COLO668 (cell line): ENCODE measurements at regions not wholly inside any gene's neighbourhood (a gene's known extent, or its start where the extent isn't known, plus 50 kb on each side); places are given as distances from the start of the nearest gene placed in this dataset.
"Not testable (repeated sequence)": the region's sequence is repeated elsewhere in the genome, so short reads cannot be mapped to it uniquely, and the experiment has no call there.

ENCODE experiments used
- DNase-seq: peaks from one replicate; lab custom pipeline; 2025; ENCODE audit not compliant: unreplicated experiment; lab: John Stamatoyannopoulos, UW

DNA sequence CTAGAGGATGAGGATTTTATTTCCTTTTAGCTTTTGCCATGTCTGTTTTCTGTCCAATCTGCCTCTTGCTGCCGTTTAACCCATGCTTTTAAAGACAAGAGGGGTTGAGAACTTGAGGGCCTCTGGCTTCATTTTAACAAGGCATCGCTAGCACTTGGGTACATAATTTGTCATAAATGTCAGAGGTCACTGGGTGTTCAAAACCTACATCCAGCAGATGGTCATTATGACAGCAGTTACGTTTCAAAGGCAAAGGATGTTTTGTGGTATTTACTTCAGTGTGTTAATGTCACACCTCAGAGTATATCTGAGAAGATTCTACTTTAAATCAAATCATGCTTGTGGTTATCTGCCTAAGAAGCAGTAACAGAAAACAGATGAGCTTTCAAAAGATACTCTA lies 918.3 kb downstream of the NR2F1-AS1 start:
- DNase-seq: no peak

DNA sequence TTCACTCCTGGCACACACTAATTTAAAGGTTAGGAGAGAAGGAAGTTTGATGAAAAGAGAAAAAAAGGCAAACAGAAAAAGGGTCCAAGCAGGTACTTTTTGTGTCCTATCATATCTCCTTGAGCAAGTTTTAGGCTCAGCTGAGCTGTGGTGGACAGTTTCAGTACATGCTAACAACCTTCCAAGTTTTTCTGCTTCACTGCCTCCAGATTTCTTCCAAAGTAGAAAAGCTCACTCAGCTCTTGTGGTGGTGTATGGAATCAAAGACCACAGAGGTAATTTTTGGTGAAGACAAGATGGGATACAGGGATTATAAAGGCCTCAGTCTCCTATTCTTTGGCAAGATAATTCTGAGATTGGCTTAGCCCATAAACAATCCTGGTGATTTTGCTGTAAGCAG lies 921.8 kb downstream of the NR2F1-AS1 start:
- no peak for DNase-seq

DNA sequence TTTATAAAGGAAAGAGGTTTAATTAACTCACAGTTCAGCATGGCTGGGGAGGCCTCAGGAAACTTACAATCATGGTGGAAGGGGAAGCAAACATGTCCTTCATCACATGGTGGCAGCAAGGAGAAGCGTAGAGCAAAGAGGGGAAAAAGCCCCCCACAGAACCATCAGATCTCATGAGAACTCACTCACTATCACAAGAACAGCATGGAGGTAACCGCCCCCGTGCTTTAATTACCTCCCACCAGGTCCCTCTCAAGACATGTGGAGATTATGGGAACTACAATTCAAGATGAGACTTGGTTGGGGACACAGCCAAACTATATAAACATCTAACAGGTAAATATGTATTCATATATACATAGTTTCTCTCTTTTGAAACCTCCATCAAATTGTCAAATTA lies 926.4 kb downstream of the NR2F1-AS1 start:
- not testable (repeated sequence) for DNase-seq

DNA sequence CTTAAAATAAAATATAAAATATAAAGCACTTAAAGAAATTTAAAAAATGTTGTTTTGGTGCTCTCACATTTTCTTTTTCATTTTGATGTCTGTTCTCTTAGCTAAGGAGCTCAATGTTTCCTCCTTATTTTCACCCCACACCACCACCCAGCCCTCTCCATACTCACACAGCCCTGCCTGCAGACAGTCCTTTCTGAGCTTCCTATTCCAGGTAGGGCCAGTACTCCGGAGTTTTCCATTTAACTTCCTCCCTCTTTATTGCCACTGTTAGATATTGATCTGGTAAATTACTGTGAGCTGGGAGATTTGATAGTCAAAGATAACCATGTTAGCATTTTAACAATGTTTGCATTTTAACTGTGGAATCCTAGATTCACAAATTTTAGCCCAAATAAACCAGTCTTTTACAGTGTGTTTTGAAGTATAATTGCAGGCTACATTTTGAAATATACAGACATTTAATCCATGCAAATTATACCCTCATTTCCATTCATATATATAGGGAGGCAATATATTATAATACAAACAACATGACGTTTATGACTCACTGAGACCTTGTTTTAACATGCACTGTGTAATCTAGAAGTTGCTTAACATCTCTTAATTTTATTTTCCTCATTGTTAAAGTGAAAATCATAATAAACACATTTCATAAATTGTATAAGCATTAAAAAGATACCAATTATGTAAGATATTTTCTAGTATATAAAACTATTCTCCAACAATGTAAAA lies 927.1 kb downstream of the NR2F1-AS1 start:
- no peak for DNase-seq

DNA sequence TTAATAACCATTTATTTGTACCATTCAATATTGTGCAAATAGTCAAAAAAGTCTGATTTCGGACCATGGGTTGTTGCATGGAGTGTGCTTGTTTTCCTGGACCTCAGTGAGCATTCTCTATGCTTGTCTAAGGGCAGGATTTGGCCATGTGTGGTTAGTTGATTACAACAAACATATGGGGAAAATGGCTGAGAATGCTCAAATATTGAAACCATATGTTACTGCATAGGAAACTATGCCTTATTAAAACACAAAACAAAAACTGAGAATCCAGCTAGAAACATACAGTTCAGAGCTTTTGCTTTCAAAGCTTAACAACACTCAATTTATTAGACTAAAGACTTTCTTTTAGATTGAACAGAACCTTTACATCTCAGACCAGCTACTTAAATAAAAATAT lies 928.3 kb downstream of the NR2F1-AS1 start:
- no peak for DNase-seq

DNA sequence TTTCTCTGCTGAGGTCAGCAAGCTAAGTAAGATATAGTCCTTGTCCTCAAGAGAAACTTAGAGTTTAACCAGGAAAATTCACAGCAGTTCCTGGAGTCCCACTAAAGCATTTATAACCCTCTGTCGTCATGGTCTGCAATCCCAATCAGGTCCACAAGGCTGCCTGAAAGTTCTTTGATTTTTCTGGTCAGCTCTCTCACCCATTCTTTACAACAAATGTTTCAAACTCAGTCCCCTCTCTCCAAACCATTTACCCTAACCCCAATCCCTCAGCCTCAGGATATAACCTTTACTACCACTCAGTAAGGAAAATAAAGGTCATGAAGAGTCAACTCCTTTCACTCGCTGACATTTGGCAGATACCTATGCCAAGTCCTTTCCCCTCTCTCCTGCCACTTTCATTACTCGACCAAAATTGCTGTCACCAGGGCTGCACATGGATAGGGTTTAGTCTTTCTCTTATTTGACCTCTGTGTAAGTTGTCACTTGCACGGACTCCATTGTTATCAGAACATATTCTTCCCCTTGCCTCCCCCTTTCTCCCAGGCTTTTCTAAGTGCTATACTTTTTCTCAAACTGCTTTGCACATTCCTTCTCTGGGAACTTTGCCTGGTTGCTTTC lies 936.6 kb downstream of the NR2F1-AS1 start:
- DNase-seq: no peak

DNA sequence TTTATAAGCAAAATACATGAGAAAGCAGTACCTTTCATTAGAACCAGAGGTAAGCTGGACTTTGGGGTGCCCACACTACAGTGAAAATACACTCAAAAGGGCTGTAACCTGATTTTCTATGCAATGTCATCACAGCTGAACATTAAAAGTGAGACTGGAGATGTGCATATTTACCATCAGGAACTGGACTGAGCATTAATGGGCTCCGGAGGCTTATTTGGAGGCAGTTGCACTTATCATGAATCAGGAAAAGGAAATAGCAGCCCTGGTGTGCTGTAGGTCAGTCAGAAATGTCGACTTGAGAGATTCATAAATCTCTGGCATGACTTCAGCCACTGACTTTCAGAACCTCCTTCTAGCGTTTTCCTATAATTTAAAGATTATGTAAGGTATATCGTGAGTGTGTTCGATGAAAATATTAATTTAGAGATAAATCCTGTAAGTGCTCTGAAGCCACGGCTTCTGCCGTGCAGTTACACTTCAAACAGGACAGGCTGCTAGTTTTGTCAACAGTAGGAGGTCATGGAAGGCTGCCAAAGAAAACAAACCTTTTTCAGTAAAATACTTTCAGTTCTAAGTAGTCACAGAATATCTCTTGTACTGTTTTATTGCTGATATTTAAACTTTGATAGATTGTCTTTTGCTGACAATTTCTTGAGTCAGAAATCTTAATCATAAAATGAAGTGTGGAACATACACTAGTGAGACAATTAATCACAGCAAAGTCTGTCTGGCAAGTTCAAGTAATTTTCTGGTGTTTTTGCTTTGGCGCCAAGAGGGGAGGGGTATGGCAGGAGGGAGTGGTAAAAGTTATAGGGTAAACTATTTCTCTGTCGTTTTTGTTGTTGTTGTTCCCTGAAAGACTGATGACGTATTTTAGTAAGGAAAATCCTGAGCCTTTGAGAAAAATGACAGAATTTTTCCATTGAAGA lies 939.7 kb downstream of the NR2F1-AS1 start:
- peak; percentile 20 for DNase-seq

DNA sequence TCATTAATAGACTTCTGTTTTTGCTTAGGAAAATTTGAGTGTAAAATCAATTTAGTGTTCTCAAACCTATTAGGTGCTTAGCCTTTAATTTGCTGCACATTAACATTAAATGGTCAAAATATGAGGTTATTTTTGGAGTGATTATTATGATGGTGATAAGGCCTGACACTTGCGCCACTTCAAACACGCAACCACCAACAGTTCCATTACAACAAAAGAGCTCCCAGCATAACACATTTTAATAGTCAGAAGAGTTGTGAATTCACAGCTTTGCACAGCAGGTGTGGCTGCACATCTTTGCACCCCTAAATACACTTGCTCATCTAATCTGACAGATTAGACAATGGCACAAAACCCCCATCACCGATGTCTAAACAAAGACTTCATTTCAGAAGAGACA lies 940.7 kb downstream of the NR2F1-AS1 start:
- no peak for DNase-seq

DNA sequence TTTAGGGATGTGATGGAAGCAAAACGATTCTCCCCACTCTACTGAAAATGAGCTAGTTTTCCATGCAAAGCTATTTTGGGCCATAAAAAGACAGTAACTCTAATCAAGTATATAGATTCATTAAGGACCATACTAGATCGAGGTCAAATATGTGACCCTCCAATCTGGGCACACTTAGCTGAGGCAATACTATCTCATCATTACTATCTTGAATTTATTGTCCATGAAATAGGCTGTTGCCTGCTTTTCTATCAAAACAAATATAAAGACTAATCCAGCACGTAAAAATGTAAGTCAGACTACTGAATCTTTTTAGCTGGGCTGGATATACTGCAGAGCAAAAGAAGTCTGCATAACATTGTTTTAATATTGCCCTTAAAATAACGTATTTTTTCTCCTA lies 943.1 kb downstream of the NR2F1-AS1 start:
- no peak for DNase-seq

DNA sequence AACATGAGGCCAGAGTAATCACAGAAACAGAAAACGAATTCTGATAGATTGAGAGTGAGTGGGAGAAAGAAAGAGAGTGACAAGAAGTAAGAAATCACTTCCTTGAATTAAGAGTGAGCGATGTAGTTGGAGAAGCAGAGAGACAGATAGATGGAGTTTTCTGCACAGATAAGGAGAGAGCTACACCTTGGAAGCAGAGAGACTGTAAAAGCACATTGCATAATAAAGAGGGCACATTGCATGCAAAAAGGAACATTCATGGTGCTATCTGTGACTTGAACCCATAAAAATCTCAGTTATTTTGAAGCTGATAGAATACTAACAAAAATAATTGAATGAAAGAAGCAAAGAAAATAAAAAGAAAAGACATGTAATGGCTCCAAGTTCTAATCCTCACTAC lies 943.8 kb downstream of the NR2F1-AS1 start:
- DNase-seq: no peak

DNA sequence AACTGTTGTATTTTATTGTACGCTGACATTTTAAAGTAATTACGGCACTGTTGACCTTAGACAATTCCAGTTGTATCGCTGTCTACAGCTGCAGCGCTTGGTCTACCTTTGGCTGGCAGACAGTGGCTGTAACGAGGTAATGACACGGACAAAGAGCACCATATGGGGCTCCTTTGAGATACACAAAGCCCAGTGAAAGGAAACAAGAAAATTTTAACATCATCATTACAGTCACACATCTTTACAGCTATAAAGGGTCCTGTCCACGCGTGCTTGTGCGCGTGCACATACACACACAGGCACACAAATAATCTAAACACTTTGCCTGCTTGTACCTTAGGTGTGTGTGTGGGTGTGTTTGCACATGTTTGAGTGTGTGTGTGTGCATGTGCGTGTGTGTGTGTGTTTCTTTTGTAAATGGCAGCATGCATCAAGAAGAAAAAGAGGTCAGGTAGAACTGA lies 946.0 kb downstream of the NR2F1-AS1 start:
- DNase-seq: peak; percentile 31

DNA sequence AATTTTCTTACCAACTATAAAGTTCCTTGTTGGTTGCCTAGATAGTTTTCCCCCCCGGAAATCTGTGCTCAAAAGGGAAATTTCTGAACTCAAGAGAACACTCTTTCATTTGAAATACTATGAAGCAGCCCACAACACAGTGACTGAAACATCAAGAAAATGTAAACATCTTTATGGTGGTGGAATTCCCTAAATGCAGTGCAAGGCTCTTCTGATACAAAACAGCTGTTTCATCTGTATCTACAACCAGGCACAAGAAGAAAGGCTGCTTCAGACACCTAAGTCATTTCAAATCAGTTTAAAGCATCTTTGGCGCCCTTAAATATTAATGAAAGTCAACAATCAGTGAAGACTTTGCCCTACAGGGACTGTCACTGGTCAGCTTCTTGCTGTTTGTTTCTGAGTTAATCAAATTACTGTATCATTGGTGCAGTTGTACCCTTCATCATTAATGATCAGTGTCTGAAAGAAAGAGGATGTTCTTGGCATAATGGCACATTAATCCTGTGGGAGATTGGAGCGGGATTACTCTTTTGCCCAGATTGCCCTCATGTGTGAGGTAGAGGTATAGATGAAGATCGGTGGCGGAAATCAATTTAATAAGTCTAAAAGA lies 947.0 kb downstream of the NR2F1-AS1 start:
- DNase-seq: no peak

DNA sequence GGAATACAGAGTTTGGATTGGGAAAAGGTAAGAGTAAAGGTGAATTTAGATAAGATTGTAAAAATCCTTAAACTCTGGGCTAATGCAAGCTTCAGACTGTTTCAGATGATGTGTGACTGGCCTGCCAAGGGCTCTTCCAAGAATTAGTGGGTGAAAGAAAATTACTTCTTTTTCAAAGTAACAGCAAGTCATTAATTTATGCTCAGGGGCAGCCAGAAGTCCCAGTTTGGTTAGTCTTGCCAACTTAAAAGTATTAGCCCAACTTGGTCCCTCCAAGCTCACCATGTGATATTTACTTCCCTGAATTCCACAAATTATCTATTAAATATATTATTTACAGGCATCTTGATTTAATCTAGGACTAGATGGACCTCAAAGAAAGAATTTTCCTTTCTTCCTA lies 947.8 kb downstream of the NR2F1-AS1 start:
- no peak for DNase-seq

DNA sequence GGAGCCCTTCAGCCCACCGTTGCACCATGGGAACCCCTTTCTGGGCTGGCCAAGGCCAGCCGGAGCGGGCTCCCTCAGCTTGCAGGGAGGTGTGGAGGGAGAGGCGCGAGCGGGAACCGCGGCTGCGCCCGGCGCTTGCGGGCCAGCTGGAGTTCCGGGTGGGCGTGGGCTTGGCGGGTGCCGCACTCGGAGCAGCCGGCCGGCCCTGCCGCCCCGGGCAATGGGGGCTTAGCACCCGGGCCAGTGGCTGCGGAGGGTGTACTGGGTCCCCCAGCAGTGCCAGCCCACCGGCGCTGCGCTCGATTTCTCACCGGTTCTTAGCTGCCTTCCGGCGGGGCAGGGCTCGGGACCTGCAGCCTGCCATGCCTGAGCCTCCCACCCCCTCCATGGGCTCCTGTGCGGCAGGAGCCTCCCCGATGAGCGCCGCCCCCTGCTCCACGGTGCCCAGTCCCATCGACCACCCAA lies 949.8 kb downstream of the NR2F1-AS1 start:
- DNase-seq: not testable (repeated sequence)

DNA sequence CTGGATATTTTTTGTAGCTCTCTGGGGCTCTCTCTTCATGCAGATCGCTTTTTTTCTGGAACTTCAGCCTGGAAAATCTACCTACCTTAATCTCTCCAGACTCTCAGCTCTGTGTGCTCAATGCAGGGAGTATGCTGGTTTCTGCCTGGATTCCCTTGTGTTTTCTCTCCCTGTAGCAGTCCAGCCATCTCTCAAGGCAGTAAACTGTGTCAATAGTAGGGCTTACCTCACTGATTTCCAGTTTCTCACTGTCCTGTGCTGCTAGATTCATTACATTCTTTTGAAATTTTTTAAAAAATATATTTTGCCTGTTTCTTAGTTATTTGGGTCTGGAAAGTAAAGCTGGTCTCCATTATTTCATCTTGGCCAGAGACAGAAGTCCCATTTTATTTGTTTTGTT lies 951.4 kb downstream of the NR2F1-AS1 start:
- no peak for DNase-seq

DNA sequence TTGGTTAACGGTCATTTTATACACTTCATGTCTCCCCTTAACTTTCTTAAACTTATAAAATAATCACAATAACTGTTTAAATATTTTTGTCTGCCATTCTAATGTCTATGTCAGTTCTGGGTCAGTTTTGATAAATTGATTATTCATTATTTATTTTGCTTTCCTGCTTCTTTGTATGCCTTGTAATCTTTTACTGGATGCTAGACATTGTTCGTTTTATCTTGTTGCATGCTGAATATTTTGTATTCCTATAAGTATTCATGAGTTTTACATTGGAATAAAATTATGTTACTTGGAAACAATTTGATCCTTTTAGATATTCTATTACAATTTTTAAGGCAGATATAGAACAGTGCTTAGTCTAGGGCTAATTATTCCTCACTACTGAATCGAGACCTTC lies 952.0 kb downstream of the NR2F1-AS1 start:
- no peak for DNase-seq

DNA sequence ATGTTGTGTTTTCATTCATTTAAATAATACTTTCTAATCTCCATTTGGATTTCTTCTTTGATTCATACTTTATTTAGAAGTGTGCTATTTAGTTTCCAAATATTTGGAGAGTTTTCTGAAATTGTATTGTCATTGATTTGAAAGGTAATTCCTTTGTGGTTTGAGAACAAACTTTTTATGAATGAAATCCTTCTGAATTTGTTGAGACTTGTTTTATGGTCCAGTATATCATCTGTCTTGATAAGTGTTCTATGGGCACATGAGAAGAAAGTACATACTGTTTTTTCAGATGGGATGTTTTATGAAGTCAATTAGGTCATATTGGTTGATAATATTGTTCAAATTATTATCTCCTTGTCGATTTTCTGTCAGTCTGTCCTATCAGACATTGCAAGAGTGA lies 953.8 kb downstream of the NR2F1-AS1 start:
- DNase-seq: no peak

DNA sequence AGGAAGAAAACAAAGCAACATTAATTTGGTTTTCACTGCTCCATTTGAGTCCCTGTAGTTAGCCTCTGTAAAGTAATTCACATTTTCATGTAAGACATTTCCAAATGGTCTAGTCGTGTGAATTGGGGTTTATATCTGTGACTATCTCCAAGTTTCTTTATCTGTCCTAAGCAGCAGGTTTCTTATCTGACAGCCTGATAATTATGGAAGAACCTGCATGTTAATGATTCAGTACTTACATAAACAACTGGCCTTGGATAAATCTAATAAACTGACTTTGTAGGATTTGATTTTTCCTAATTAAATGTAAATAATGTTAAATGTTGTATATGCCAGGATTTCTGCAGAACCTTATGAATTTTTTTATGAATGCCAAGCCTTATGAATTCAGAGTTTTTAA lies 964.9 kb downstream of the NR2F1-AS1 start:
- no peak for DNase-seq

DNA sequence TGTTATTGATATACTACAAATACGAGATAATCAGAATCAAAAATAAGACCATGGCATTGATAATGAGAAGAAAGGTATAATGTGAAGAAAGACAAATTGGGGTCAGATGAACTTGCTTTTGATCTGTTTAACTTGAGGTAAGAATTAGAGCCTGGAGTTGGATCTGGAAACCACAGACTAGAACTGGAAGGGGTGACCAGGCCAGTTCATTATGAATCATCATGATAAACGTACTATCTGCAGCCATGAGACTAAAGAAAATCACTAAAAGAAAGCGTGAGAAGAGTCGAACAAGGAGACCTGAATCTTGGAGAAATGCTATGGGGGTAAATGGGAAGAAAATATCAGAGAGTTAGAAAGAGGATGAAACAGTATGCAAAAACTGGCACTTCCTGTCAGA lies 967.5 kb downstream of the NR2F1-AS1 start:
- DNase-seq: no peak

DNA sequence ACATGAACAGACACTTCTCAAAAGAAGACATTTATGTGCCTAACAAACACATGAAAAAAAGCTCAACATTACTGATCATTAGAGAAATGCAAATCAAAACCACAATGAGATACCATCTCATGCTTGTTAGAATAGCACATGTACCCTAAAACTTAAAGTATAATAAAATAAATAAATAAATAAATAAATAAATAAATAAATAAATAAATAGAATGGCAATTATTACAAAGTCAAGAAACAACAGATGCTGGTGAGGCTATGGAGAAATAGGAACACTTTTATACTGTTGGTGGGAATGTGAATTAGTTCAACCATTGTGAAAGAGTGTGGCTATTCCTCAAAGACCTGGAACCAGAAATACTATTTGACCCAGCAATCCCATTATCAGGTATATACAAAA lies 970.6 kb downstream of the NR2F1-AS1 start:
- not testable (repeated sequence) for DNase-seq

DNA sequence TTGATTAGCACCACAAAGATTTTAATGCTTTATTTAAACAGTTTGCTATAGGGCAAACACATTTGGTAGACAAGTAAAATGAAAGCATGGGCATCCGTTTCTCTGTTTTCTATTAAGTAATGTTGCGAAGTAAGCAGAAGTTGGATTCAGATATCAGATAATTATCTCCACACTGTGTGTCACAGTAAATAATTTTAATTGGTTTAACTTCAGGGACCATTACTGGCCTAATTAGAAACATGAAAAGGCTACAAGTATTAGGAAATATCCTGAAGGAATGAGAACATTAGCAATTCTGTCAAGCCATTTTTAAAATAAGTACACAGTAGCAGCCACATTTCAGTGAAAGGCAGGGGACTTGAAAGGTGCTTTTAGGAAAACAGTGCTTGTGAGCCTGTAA lies 975.4 kb downstream of the NR2F1-AS1 start:
- DNase-seq: no peak
